Right lobe of liver (tissue), 6 donors: ENCODE measurements at regions not wholly inside any gene's neighbourhood (a gene's known extent, or its start where the extent isn't known, plus 50 kb on each side); places are given as distances from the start of the nearest gene placed in this dataset.
"Not testable (repeated sequence)": the region's sequence is repeated elsewhere in the genome, so short reads cannot be mapped to it uniquely, and the experiment has no call there.

Experiments
- ATAC-seq, 4 donors: fragments of 200-7000 bp; cut with Tn5 transposase; one replicate each; pipeline ENCODE4 v1.9.1; 2020; ENCODE audit warnings: mild to moderate bottlenecking in 4 of 4, moderate library complexity in 4 of 4
- DNase-seq, 3 donors: peaks; one replicate each; pipeline ENCODE4 v3.0.0-alpha.2; 2020
- H3K27ac ChIP-seq, 3 donors: fragments of 200-600 bp; one replicate each; pipeline ENCODE4 v1.8.0; 2022
- H3K27me3 ChIP-seq, 2 donors: fragments of 200-600 bp; one replicate each; pipeline ENCODE4 v1.8.0; 2022
- H3K36me3 ChIP-seq, 4 donors: fragments of 200-600 bp; sonication (generic) in 1 of 4; one replicate each; pipeline versions ENCODE4 v1.5.1 to v1.8.0; 2017 to 2022; ENCODE audit warnings: control low read depth in 1 of 4
- H3K4me1 ChIP-seq, 4 donors: fragments of 200-600 bp; sonication (generic) in 1 of 4; one replicate each; pipeline versions ENCODE4 v1.5.1 to v1.8.0; 2017 to 2022; ENCODE audit warnings: control low read depth in 1 of 4
- H3K4me3 ChIP-seq, 3 donors: fragments of 200-600 bp; one replicate each; pipeline ENCODE4 v1.8.0; 2022
- H3K9me3 ChIP-seq, 4 donors: fragments of 200-600 bp; sonication (generic) in 1 of 4; one replicate each; pipeline versions ENCODE4 v1.5.1 to v1.8.0; 2017 to 2022; ENCODE audit warnings: control low read depth in 1 of 4
- WGBS: methylation state at CpG from one replicate; pipeline ENCODE4 v1.1.6; 2018; ENCODE audit warnings: low coverage, low lambda C conversion rate; ENCODE audit not compliant: insufficient coverage; ENCODE audit errors: missing lambda C conversion rate; 5-methylcytosine and 5-hydroxymethylcytosine counted together
- intact Hi-C, 2 donors: fragments of 100-400 bp; cut with DNase I; formaldehyde crosslinking; loops; one replicate each; pipeline versions ENCODE4 v1.11.2 to v1.14.1; 2022
- donor health status: DM: no; HTN: yes; CAD: no.
- donor health status: DM: no; HTN: no; CAD: no.
- donor health status: DM: no; HTN: no; CAD: no.
- donor health status: DM: no; HTN: yes; CAD: no.
- donor health status: DM: no; HTN: yes; CAD: no.

- H3K27ac ChIP-seq, H3K4me1 ChIP-seq, H3K4me3 ChIP-seq, H3K36me3 ChIP-seq, intact Hi-C loops, H3K9me3 ChIP-seq, H3K27me3 ChIP-seq, DNase-seq: not testable (repeated sequence)
- no CpG with 5 or more reads among the region's 4 CpGs for WGBS
- ATAC-seq = peak in 1 of 4 donors; percentile 81
Observed at GRCh38 chrY:25227601-25228000, 175.7 kb upstream of the BPY2C start.

GRCh38 chrY:25216909-25217308 lies 165.0 kb upstream of the BPY2C start:
- peak in 1 of 4 donors; percentile 94 for ATAC-seq
- H3K9me3 ChIP-seq, H3K27me3 ChIP-seq, H3K36me3 ChIP-seq, H3K27ac ChIP-seq, intact Hi-C loops, H3K4me3 ChIP-seq, DNase-seq, H3K4me1 ChIP-seq: not testable (repeated sequence)
- no CpG with 5 or more reads among the region's 1 CpG for WGBS

- intact Hi-C loops, H3K9me3 ChIP-seq: not testable (repeated sequence)
Observed at GRCh38 chrY:25212098-25212497, 160.2 kb upstream of the BPY2C start.

GRCh38 chrY:25211552-25211951 lies 159.6 kb upstream of the BPY2C start:
- DNase-seq, H3K27ac ChIP-seq, H3K27me3 ChIP-seq, H3K4me3 ChIP-seq, H3K9me3 ChIP-seq, H3K36me3 ChIP-seq, H3K4me1 ChIP-seq, intact Hi-C loops: not testable (repeated sequence)
- ATAC-seq = peak in 1 of 4 donors; percentile 89
- WGBS = no CpG with 5 or more reads among the region's 5 CpGs

More at GRCh38 chrY:25212098-25212497, 160.2 kb upstream of the BPY2C start:
- H3K4me3 ChIP-seq, H3K36me3 ChIP-seq, H3K27me3 ChIP-seq, DNase-seq, ATAC-seq, H3K27ac ChIP-seq, H3K4me1 ChIP-seq: not testable (repeated sequence)
- WGBS = no CpG with 5 or more reads among the region's 3 CpGs

- H3K27me3 ChIP-seq, H3K4me1 ChIP-seq, intact Hi-C loops, H3K4me3 ChIP-seq, DNase-seq, H3K27ac ChIP-seq, H3K36me3 ChIP-seq, H3K9me3 ChIP-seq: not testable (repeated sequence)
- ATAC-seq = peak in 1 of 4 donors; percentile 37
Observed at GRCh38 chrY:25207373-25207772, 155.5 kb upstream of the BPY2C start.
